Gastroesophageal sphincter (tissue), 4 donors: ENCODE measurements at regions not wholly inside any gene's neighbourhood (a gene's known extent, or its start where the extent isn't known, plus 50 kb on each side); places are given as distances from the start of the nearest gene placed in this dataset.

ENCODE experiments used
- ATAC-seq: fragments of 150-250 bp; one replicate; pipeline ENCODE4 v1.9.1; 2016; ENCODE audit warnings: mild to moderate bottlenecking, moderate library complexity
- H3K27ac ChIP-seq, 4 donors: fragments of 200-600 bp; sonication (generic) in 3 of 4; 1 replicate in 3 of 4; 2 replicates in 1 of 4; pipeline ENCODE4 v1.5.1; 2016 to 2019
- H3K27me3 ChIP-seq: fragments of 200-600 bp; sonication (generic); one replicate; pipeline ENCODE4 v1.5.1; 2019
- H3K36me3 ChIP-seq, 2 donors: fragments of 200-600 bp; sonication (generic); one replicate each; pipeline ENCODE4 v1.5.1; 2019; ENCODE audit warnings: control low read depth in 1 of 2
- H3K4me1 ChIP-seq, 3 donors: fragments of 200-600 bp; sonication (generic); 1 replicate in 2 of 3; 2 replicates in 1 of 3; pipeline ENCODE4 v1.5.1; 2016 to 2019; ENCODE audit warnings: control low read depth in 2 of 3
- H3K4me3 ChIP-seq, 2 donors: fragments of 200-600 bp; sonication (generic); one replicate each; pipeline ENCODE4 v1.5.1; 2019; ENCODE audit warnings: mild to moderate bottlenecking in 1 of 2, moderate library complexity in 1 of 2
- H3K9me3 ChIP-seq, 3 donors: fragments of 200-600 bp; sonication (generic); one replicate each; pipeline ENCODE4 v1.5.1; 2017 to 2019; ENCODE audit warnings: control low read depth in 2 of 3
- EP300 ChIP-seq: sonication (generic); formaldehyde crosslinking; IDR thresholded peaks from one replicate; pipeline ENCODE4 v1.6.1; 2017; ENCODE audit warnings: antibody characterized with exemption, mild to moderate bottlenecking
- POLR2A ChIP-seq, 2 donors: fragments of 450-650 bp; IDR thresholded peaks; one replicate each; pipeline ENCODE4 v1.6.1; 2017; ENCODE audit warnings: antibody characterized with exemption in 2 of 2, mild to moderate bottlenecking in 2 of 2, moderate library complexity in 1 of 2
- POLR2AphosphoS5 ChIP-seq: sonication (generic); formaldehyde crosslinking; IDR thresholded peaks from one replicate; pipeline ENCODE4 v1.6.1; 2017; ENCODE audit warnings: antibody characterized with exemption
- WGBS, 2 donors: methylation state at CpG; one replicate each; pipeline ENCODE4 v1.1.5; 2018; ENCODE audit warnings: low coverage in 1 of 2; 5-methylcytosine and 5-hydroxymethylcytosine counted together
- TF ChIP-seq, protein P1 (sequence below), 4 experiments: fragments of 200-600 bp in 2 of 4; fragments of 450-650 bp in 2 of 4; sonication (generic) in 1 of 4; IDR thresholded peaks; one replicate each; pipeline ENCODE4 v1.5.1; 2017 to 2019; ENCODE audit warnings: antibody characterized with exemption in 4 of 4, mild to moderate bottlenecking in 2 of 4, moderate library complexity in 2 of 4

DNA sequence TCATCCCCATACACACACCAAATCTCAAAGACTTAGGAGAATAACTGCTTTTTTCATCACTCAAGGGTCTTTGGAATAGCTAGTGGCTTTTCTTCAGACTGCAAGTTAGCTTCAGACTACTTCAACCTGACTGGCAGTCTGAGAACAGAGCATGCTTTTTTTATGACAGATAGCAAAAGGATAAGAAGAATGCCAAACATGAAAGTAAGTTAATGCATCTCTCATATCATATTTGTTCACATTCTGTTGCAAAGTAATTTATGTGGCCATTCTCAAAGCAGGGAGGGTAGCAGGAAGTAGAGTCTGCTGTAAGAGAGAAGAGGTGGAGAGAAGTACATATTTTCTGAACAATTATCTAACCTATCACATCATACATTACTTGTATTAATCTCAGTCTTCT lies 544.4 kb downstream of the ZPLD1 start:
- Histone ChIP-seq H3K9me3 (peaks cover 0 to 4% (median 0%) of the 10 kb centered on the region in 3 donors), H3K36me3 (no peaks in the 10 kb centered on the region), H3K4me3 (no peak overlapping the region), H3K27ac (no peak overlapping the region), H3K27me3 (no peaks in the 10 kb centered on the region), H3K4me1 (peaks cover 2 to 16% (median 7%) of the 10 kb centered on the region in 3 donors)
- TF ChIP-seq POLR2A (IDR thresholded peaks at IDR 0.05) = no peak
- TF ChIP-seq POLR2AphosphoS5 = no peak
- TF ChIP-seq, protein P1, sequence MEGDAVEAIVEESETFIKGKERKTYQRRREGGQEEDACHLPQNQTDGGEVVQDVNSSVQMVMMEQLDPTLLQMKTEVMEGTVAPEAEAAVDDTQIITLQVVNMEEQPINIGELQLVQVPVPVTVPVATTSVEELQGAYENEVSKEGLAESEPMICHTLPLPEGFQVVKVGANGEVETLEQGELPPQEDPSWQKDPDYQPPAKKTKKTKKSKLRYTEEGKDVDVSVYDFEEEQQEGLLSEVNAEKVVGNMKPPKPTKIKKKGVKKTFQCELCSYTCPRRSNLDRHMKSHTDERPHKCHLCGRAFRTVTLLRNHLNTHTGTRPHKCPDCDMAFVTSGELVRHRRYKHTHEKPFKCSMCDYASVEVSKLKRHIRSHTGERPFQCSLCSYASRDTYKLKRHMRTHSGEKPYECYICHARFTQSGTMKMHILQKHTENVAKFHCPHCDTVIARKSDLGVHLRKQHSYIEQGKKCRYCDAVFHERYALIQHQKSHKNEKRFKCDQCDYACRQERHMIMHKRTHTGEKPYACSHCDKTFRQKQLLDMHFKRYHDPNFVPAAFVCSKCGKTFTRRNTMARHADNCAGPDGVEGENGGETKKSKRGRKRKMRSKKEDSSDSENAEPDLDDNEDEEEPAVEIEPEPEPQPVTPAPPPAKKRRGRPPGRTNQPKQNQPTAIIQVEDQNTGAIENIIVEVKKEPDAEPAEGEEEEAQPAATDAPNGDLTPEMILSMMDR (IDR thresholded peaks at IDR 0.05) = no peak
- no peak for ATAC-seq

DNA sequence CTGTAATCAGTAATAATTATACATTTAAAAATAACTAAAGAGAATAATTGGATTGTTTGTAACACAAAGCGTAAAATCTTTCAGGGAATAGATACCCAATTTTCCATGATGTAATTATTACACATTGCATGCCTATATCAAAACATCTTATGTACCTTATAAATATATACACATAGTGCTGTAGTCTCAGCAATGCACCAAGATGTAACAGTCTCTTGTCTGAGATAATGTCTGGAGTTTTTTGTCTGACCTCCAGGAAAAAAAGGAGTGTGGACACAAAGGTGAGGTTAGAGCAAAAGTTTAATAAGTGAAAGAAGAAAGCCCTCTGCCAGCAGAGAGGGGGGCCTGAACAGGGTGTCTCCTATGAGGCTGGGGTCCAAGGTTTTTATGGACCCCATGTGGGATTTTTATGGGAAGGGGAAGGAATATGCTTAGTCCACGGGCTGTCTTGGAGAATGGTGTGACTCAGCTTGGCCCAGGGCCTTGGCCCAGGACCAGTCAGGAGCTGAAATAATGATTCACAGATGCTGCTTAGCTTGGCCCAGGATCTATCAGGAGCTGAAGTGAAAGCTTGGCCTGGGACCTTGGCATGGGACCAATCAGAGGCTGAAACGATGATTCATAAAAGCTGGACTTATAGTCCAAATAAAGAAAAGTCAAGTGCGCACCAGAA lies 545.0 kb downstream of the ZPLD1 start:
- no peaks in the 10 kb centered on the region for H3K36me3 ChIP-seq
- H3K27ac ChIP-seq = peak overlapping the region in 2 of 4 donors; percentile 1 to 8
- ATAC-seq = peak; percentile 91
- no peak overlapping the region for H3K4me3 ChIP-seq
- 18 to 23% methylated on average over 4 of the region's 4 CpGs for WGBS, 2 donors
- H3K9me3 ChIP-seq = peaks cover 0 to 4% (median 0%) of the 10 kb centered on the region in 3 donors
- no peak for TF ChIP-seq EP300
- TF ChIP-seq POLR2AphosphoS5 = peak; percentile 92
- H3K4me1 ChIP-seq = peaks cover 2 to 16% (median 7%) of the 10 kb centered on the region in 3 donors
- H3K27me3 ChIP-seq = no peaks in the 10 kb centered on the region

DNA sequence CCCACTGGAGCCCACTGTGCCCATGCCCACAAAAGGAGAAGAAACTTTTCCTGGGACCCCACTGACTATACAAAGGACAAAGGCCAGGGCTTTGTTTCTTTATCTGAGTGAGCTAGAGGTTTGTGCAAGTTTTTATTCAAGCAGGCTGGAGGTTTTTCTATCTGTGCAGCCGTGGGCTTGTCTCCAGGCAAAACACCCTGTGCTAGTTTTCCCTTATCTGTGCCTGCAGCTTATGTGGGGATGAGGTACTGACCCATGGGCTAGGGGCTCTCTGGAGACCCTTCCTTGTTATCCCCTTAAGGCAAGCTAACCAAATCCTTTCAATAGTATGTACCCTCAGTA lies 545.5 kb downstream of the ZPLD1 start:
- H3K36me3 ChIP-seq = no peaks in the 10 kb centered on the region
- no peak for ATAC-seq
- 20% methylated on average over 1 of the region's 1 CpG; no CpG with 5 or more reads in 1 of the 2 donors for WGBS, 2 donors
- H3K4me3 ChIP-seq = no peak overlapping the region
- peaks cover 2 to 16% (median 7%) of the 10 kb centered on the region in 3 donors for H3K4me1 ChIP-seq
- TF ChIP-seq POLR2AphosphoS5 (no peak), EP300 (no peak), POLR2A (IDR thresholded peaks at IDR 0.05) (no peak)
- TF ChIP-seq, protein P1 (IDR thresholded peaks at IDR 0.05) = no peak
- H3K27me3 ChIP-seq = no peaks in the 10 kb centered on the region
- H3K27ac ChIP-seq = peak overlapping the region in 2 of 4 donors; percentile 1 to 8
- peaks cover 0 to under 1% (median 0%) of the 10 kb centered on the region in 3 donors for H3K9me3 ChIP-seq

- no peaks in the 10 kb centered on the region for H3K9me3 ChIP-seq
- no peaks in the 10 kb centered on the region for H3K36me3 ChIP-seq
- H3K4me3 ChIP-seq = no peak overlapping the region
- 69 to 75% methylated on average over 6 of the region's 6 CpGs for WGBS, 2 donors
- no peaks in the 10 kb centered on the region for H3K4me1 ChIP-seq
- ATAC-seq = no peak
- no peak overlapping the region for H3K27ac ChIP-seq
- TF ChIP-seq, protein P1 (IDR thresholded peaks at IDR 0.05) = no peak
- no peak for TF ChIP-seq POLR2A (IDR thresholded peaks at IDR 0.05)
- no peak for TF ChIP-seq POLR2AphosphoS5
- no peak for TF ChIP-seq EP300
- no peaks in the 10 kb centered on the region for H3K27me3 ChIP-seq
These were observed 567.8 kb downstream of the ZPLD1 start for GRCh38 chr3:103002425-103003176.

DNA sequence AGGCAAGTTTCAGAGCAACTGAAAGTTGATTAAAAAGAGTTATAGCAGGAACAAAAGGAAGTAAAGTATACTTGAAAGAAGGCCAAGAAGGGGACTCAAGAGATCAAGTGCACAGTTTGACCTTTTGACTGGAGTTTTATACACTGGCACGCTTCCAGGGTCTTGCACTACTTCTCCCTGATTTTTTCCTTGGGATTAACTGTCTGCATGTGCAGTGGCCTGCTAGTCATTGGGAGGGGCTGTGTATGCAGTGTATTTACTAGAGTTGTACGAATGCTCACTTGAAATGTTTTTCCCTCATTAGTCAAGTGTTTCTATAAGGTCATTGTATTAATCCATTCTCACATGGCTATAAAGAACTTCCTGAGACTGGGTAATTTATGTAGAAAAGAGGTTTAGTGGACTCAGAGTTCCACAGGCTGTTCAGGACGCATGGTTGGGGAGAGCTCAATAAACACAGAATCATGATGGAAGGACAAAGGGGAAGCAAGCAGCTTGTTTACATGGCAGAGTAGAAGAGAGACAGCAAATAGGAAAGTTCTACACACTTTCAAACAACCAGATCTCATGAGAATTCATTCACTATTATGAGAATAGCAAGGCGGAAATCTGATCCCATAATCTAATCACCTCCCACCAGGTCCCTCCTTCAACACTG lies 571.8 kb downstream of the ZPLD1 start:
- no peaks in the 10 kb centered on the region for H3K36me3 ChIP-seq
- no peaks in the 10 kb centered on the region for H3K4me1 ChIP-seq
- H3K27ac ChIP-seq = no peak overlapping the region
- TF ChIP-seq POLR2A (IDR thresholded peaks at IDR 0.05) = no peak
- TF ChIP-seq EP300 = no peak
- TF ChIP-seq, protein P1 (IDR thresholded peaks at IDR 0.05) = no peak
- TF ChIP-seq POLR2AphosphoS5 = no peak
- H3K27me3 ChIP-seq = no peaks in the 10 kb centered on the region
- ATAC-seq = no peak
- no peaks in the 10 kb centered on the region for H3K9me3 ChIP-seq
- H3K4me3 ChIP-seq = no peak overlapping the region
- 60 to 72% methylated on average over 4 of the region's 4 CpGs for WGBS, 2 donors
